Omental fat pad (tissue), 3 donors: ENCODE measurements at regions not wholly inside any gene's neighbourhood (a gene's known extent, or its start where the extent isn't known, plus 50 kb on each side); places are given as distances from the start of the nearest gene placed in this dataset.

Source experiments
- ATAC-seq: fragments of 150-250 bp; one replicate; pipeline ENCODE4 v1.9.1; 2016; ENCODE audit warnings: mild to moderate bottlenecking, moderate library complexity; ENCODE audit not compliant: low FRiP score
- DNase-seq: peaks from one replicate; pipeline ENCODE4 v3.0.0-alpha.2; 2019; ENCODE audit warnings: low spot score
- CTCF ChIP-seq, 3 donors: fragments of 450-650 bp; IDR thresholded peaks; one replicate each; pipeline ENCODE4 v1.5.1; 2016 to 2017; ENCODE audit warnings: antibody characterized with exemption in 3 of 3, mild to moderate bottlenecking in 3 of 3, moderate library complexity in 2 of 3

- ATAC-seq (peak; percentile 56), DNase-seq (no peak)
- TF ChIP-seq CTCF (IDR thresholded peaks at IDR 0.05) = no peak
These were observed 108.4 kb upstream of the DPH6 start for GRCh38 chr15:35654332-35654731.

- TF ChIP-seq CTCF (IDR thresholded peaks at IDR 0.05) = no peak
- ATAC-seq (peak; percentile 78), DNase-seq (no peak)
These were observed 111.8 kb upstream of the DPH6 start for GRCh38 chr15:35657679-35658311.

GRCh38 chr15:35663956-35664355, 118.0 kb upstream of the DPH6 start:
- ATAC-seq = no peak
- no peak for DNase-seq
- no peak for TF ChIP-seq CTCF (IDR thresholded peaks at IDR 0.05)

- ATAC-seq (peak; percentile 50), DNase-seq (no peak)
- TF ChIP-seq CTCF (IDR thresholded peaks at IDR 0.05) = no peak
These were observed 120.1 kb upstream of the DPH6 start for GRCh38 chr15:35665896-35666536.

GRCh38 chr15:35667908-35668307, 121.9 kb upstream of the DPH6 start:
- no peak for ATAC-seq
- TF ChIP-seq CTCF (IDR thresholded peaks at IDR 0.05) = no peak
- no peak for DNase-seq

- no peak for ATAC-seq
- DNase-seq = no peak
- no peak for TF ChIP-seq CTCF (IDR thresholded peaks at IDR 0.05)
These were observed 123.1 kb upstream of the DPH6 start for GRCh38 chr15:35669021-35669420.

- DNase-seq (no peak), ATAC-seq (no peak)
- no peak for TF ChIP-seq CTCF (IDR thresholded peaks at IDR 0.05)
These were observed 123.6 kb upstream of the DPH6 start for GRCh38 chr15:35669432-35670045.
